ENCODE measurements at regions not wholly inside any gene's neighbourhood (a gene's known extent, or its start where the extent isn't known, plus 50 kb on each side); places are given as distances from the start of the nearest gene placed in this dataset.

DNA sequence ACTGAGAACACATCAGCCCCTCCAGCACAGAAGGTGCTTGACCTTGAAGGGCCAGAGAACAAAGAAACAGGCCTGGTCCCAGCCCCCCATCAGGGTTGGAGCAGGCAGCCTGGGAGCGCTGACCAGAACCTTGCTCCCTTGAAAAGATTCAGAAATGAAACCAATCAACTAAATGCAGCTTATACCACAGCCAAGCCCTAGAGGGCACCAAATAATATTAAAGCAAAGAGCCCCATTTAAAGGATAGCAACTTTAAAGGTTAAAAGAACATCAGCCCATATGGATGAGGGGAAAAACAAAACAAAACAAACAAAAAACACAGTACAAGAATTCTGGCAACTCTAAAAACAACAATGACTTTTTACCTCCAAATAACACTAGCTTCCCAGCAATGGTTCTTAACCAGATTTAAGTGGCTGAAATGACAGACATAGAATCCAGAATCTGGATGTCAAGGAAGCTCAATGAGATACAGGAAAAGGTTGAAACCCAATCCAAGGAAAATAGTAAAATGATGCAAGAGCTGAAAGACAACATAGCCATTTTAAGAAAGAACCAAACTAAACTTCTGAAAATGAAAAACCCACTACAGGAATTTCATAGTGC lies 471.9 kb downstream of the MTRR start:
- Histone ChIP-seq H3K27me3 (no peaks in the 10 kb centered on the region), H3K36me3 (no peaks in the 10 kb centered on the region), H3K9me3 (no peaks in the 10 kb centered on the region), H3K27ac (no peak overlapping the region), H3K4me1 (no peaks in the 10 kb centered on the region), H3K4me3 (no peak overlapping the region)
- WGBS, 4 donors, result 44 to 58% (median 50%) methylated on average over 1 of the region's 1 CpG
- TF ChIP-seq, protein P1, sequence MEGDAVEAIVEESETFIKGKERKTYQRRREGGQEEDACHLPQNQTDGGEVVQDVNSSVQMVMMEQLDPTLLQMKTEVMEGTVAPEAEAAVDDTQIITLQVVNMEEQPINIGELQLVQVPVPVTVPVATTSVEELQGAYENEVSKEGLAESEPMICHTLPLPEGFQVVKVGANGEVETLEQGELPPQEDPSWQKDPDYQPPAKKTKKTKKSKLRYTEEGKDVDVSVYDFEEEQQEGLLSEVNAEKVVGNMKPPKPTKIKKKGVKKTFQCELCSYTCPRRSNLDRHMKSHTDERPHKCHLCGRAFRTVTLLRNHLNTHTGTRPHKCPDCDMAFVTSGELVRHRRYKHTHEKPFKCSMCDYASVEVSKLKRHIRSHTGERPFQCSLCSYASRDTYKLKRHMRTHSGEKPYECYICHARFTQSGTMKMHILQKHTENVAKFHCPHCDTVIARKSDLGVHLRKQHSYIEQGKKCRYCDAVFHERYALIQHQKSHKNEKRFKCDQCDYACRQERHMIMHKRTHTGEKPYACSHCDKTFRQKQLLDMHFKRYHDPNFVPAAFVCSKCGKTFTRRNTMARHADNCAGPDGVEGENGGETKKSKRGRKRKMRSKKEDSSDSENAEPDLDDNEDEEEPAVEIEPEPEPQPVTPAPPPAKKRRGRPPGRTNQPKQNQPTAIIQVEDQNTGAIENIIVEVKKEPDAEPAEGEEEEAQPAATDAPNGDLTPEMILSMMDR (IDR thresholded peaks at IDR 0.05), result peak in 11 of 12 donors; percentile 17 to 58 (median 37)
- no peak for TF ChIP-seq POLR2A (IDR thresholded peaks at IDR 0.05)
- intact Hi-C loops (cut with DNase I), result no loop called here
- DNase-seq, result no peak
- peak in 1 of 4 donors; percentile 15 for ATAC-seq

DNA sequence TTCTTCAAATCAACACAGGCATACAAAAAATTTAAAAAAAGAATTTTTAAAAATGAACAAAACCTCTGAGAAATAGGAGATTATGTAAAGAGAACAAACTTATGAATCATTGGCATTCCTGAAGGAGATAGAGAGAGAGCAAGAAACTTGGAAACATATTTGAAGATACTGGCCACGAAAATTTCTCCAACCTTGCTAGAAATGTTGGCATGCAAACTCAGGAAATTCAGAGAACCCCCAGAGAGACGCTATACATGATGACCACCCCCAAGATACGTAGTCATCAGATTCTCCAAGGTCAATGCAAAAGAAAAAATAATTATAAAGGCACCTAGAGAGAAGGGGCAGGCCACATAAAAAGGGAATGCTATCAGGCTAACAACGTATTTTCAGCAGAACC lies 472.5 kb downstream of the MTRR start:
- TF ChIP-seq, protein P1 (IDR thresholded peaks at IDR 0.05), result no peak
- no peak for TF ChIP-seq POLR2A (IDR thresholded peaks at IDR 0.05)

DNA sequence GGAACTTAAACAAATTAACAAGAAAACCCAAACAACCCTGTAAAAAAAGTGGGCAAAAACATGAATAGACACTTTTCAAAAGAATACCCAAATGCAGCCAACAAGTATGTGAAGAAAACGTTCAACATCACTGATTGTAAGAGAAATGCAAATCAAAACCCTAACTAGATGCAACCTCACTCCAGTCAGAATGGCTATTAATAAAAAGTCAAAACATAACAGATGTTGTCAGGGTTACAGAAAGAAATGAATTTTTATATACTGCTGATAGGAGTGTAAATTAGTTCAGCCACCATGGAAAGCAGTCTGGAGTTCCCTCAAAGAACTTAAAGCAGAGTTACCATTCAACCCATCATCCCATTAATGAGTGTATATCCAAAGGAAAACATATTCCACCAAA lies 479.0 kb downstream of the MTRR start:
- no peaks in the 10 kb centered on the region for H3K36me3 ChIP-seq
- no peaks in the 10 kb centered on the region for H3K27me3 ChIP-seq
- no peak overlapping the region for H3K4me3 ChIP-seq
- peaks cover 0 to 12% (median under 1%) of the 10 kb centered on the region in 12 donors for H3K9me3 ChIP-seq
- H3K27ac ChIP-seq, result no peak overlapping the region
- no peaks in the 10 kb centered on the region for H3K4me1 ChIP-seq
- TF ChIP-seq, protein P1 (IDR thresholded peaks at IDR 0.05), result no peak
- TF ChIP-seq POLR2A (IDR thresholded peaks at IDR 0.05), result no peak
- intact Hi-C loops (cut with DNase I), result no loop called here
- 38 to 46% (median 44%) methylated on average over 1 of the region's 1 CpG for WGBS, 4 donors
- ATAC-seq (no peak), DNase-seq (no peak)

More for the DNA sequence above, 472.5 kb downstream of the MTRR start:
- no peaks in the 10 kb centered on the region for H3K27me3 ChIP-seq
- H3K4me1 ChIP-seq, result no peaks in the 10 kb centered on the region
- H3K36me3 ChIP-seq, result no peaks in the 10 kb centered on the region
- H3K9me3 ChIP-seq, result no peaks in the 10 kb centered on the region
- intact Hi-C loops (cut with DNase I), result no loop called here
- ATAC-seq (no peak), DNase-seq (no peak)
- no peak overlapping the region for H3K4me3 ChIP-seq
- H3K27ac ChIP-seq, result no peak overlapping the region
- WGBS, 4 donors, result 45 to 67% (median 59%) methylated on average over 4 of the region's 4 CpGs

DNA sequence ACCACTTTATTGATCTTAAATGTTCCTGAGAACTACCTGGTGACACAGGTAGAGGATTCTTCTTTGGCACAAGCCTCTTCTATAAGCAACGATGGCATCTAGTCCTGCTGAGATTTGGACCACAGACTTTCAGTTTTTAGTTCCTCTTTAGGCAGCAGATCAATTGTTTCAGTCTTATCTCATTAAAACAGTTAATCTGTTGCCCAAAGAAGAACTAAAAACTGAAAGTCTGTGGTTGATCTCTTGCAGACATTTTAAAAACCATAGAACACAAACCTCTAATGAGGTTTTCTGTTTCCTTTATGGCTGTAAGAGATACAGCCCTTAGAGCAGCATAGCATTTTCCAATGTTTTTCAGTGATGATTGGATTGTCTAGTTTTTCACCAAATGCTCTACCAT lies 480.9 kb downstream of the MTRR start:
- ATAC-seq, result no peak
- 52 to 61% (median 59%) methylated on average over 1 of the region's 1 CpG for WGBS, 4 donors
- Histone ChIP-seq H3K4me1 (no peaks in the 10 kb centered on the region), H3K27ac (no peak overlapping the region), H3K9me3 (peaks cover 0 to 18% (median 2%) of the 10 kb centered on the region in 12 donors), H3K27me3 (no peaks in the 10 kb centered on the region), H3K4me3 (no peak overlapping the region), H3K36me3 (no peaks in the 10 kb centered on the region)
- intact Hi-C loops (cut with DNase I), result no loop called here
- DNase-seq, result no peak
- no peak for TF ChIP-seq POLR2A (IDR thresholded peaks at IDR 0.05)
- TF ChIP-seq, protein P1 (IDR thresholded peaks at IDR 0.05), result no peak

All from heart left ventricle (tissue), 16 donors.